NCI-H82 treated with DMSO at 0.1 percent for 48 hours (cell line): ENCODE measurements at regions not wholly inside any gene's neighbourhood (a gene's known extent, or its start where the extent isn't known, plus 50 kb on each side); places are given as distances from the start of the nearest gene placed in this dataset.

Experiments
- DNase-seq: peaks from one replicate; lab custom pipeline; 2025; ENCODE audit not compliant: unreplicated experiment; lab: John Stamatoyannopoulos, UW

DNA sequence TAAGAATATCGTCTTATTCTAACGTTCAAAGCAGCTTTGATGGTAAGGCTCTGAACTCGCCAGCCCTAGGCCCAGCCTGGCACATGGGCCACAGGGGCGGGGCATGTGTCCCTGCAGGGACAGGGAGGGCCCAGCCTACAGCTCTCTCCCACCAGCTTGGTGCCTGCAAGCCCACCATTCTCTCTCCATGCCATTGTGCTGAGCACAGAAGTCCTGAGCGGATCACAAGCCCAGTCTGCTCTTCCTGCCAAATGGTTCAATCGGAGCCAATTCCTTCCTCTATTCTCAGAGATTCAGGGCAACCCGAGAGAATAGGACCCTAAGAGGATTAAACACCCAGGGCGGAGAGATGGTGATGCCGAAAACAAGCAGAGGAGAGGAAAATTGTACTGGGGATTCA, 50.3 kb upstream of the APCDD1 start:
- no peak for DNase-seq
